HCT116 (cell line): ENCODE measurements at regions not wholly inside any gene's neighbourhood (a gene's known extent, or its start where the extent isn't known, plus 50 kb on each side); places are given as distances from the start of the nearest gene placed in this dataset.

Experiments
- CTCF ChIP-seq, 3 experiments: fragments of 200-600 bp in 1 of 3; sonication (generic) in 1 of 3; IDR thresholded peaks in 2 of 3; conservative IDR thresholded peaks in 1 of 3; 2 replicates each; pipeline ENCODE4 v1.5.1; 2012 to 2017; ENCODE audit warnings: low read depth in 2 of 3, low read length in 2 of 3, antibody characterized with exemption in 1 of 3, borderline replicate concordance in 1 of 3, control low read depth in 1 of 3, mild to moderate bottlenecking in 1 of 3, mixed read lengths in 1 of 3, mixed run types in 1 of 3, moderate library complexity in 1 of 3; ENCODE audit not compliant: insufficient read depth in 1 of 3
- JUND ChIP-seq: IDR thresholded peaks from 2 replicates; pipeline ENCODE4 v1.6.1; 2012
- MAX ChIP-seq: IDR thresholded peaks from 2 replicates; pipeline ENCODE4 v1.6.1; 2012
- POLR2A ChIP-seq: IDR thresholded peaks from 2 replicates; pipeline ENCODE4 v1.7.0; 2011; ENCODE audit warnings: borderline replicate concordance; ENCODE audit not compliant: insufficient read depth, insufficient read length; ENCODE audit errors: extremely low read depth
- REST ChIP-seq: IDR thresholded peaks from 2 replicates; pipeline ENCODE4 v1.6.1; 2012; ENCODE audit warnings: low read depth
- SIN3A ChIP-seq: IDR thresholded peaks from 2 replicates; pipeline ENCODE4 v1.6.1; 2012; ENCODE audit warnings: low read depth
- SRF ChIP-seq: IDR thresholded peaks from 2 replicates; pipeline ENCODE4 v1.6.1; 2012; ENCODE audit warnings: low read depth
- YY1 ChIP-seq: IDR thresholded peaks from 2 replicates; pipeline ENCODE4 v1.6.1; 2011; ENCODE audit warnings: low read length, low read depth, moderate library complexity, mild to moderate bottlenecking; ENCODE audit not compliant: insufficient replicate concordance; ENCODE audit errors: extremely low read depth
- ZNF274 ChIP-seq: fragments of 200-500 bp; sonication (Bioruptor generic); IDR thresholded peaks from 2 replicates; pipeline ENCODE4 v1.6.1; 2014; ENCODE audit warnings: mild to moderate bottlenecking, low read depth, low read length, inconsistent platforms

- no peak for TF ChIP-seq REST
- TF ChIP-seq MAX, result no peak
- TF ChIP-seq POLR2A, result no peak
- no peak for TF ChIP-seq SRF
- no peak for TF ChIP-seq YY1
- no peak for TF ChIP-seq CTCF (IDR thresholded peaks at IDR 0.05 in 2 of 3, conservative IDR thresholded peaks at IDR 0.05 in 1 of 3; ENCODE audit: borderline replicate concordance in 1 of 3, insufficient read depth in 1 of 3, low read depth in 2 of 3, low read length in 2 of 3)
- no peak for TF ChIP-seq SIN3A
- no peak for TF ChIP-seq ZNF274
- no peak for TF ChIP-seq JUND
These were observed 211.1 kb downstream of the SOD2 start for GRCh38 chr6:159481897-159482296.
